Head of caudate nucleus (tissue), 42 donors: ENCODE measurements at regions not wholly inside any gene's neighbourhood (a gene's known extent, or its start where the extent isn't known, plus 50 kb on each side); places are given as distances from the start of the nearest gene placed in this dataset.
A peak's percentile ranks its signal among the peaks of the same experiment; 100 is the strongest.
"Not testable (repeated sequence)": the region's sequence is repeated elsewhere in the genome, so short reads cannot be mapped to it uniquely, and the experiment has no call there.

ENCODE experiments used
- DNase-seq, 42 donors: peaks; one replicate each; pipeline versions ENCODE4 v3.0.0 to v3.0.0-alpha.2; 2020 to 2021; ENCODE audit warnings: mixed read lengths in 7 of 42
- intact Hi-C: fragments of 100-400 bp; cut with DNase I; formaldehyde crosslinking; loops from one replicate; pipeline ENCODE4 v1.15.0; 2022

DNA sequence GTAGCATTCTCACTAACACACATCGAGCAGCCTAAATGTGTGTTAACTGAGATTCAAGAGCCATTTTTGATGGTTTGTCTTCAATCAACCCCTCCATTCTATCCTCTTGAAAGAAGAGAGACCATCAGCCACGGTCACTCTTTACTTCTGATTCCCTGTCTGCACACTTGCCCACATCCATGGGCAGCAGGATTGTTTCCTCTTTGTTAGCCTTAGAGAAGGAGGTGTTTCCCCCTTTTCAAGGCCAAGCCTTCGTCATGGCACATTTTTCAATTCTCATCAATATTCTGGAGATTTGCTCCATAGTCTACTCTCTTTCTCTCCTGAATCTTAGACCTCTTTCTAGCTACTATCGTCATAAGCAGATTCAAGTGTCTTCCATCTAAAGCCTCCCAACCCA is 522.4 kb upstream of the NAALADL2 start:
- DNase-seq = no peak
- intact Hi-C loops = no loop called here

DNA sequence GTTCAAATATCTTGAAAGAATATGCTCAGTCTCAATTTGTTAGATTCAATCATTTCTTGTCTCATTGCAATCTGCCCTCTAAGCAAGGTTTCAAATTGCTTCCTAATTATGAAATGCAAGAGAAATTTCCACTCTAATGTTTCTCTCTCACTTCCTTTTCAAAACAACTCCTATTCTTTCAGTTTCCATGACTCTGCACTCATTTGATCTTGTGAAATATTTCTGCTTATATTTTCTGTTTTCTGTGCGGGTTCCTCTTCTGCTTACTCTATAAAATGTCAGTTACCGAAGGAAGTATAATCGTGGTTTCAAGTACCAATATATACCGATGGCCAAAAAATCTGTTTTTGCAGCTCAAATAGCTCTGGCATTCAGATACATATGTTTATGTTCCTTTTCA is 521.9 kb upstream of the NAALADL2 start:
- no peak for DNase-seq
- intact Hi-C loops = no loop called here

DNA sequence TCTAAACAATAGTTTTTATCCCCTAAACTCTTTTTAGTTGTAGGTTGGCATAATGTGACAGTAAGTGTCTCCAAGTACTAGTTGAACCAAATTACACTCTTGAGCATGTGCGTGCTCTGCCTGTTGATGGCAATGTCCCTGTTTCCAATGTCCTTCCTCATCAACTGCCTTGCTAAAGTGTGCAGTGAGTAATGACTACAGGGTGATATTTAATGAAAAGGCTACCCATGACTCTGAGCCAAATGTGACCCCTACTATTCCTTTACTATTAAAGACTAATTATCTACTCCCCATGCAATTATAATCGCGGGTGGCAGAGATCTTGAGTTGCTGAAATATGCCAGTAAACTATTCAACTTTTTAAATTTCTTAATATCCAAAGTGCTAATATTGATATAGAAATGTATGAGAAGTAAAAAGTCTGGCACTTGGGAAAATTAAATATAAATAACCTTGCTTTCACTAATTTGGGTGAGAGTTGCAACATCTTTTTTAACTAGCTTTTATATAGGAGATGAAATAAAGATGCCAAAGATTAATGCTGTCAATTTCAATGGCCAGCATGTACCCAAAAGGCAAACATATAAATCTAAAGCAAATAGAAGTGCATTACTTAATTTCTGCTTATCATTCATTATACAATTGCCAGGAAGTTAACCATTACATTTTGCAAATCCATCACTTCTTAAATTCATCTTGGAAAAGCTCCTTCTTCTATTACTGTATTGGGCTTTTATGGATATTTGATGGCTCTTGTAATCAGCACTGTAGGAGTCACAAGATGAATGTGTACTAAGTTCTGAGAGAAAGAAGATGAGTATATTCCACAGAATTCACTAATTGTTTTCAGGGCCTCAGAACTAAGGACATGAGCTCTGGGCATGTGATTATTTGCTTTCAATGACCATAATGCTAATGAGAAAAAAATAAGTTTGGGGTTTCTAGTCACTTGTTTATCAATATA is 518.2 kb upstream of the NAALADL2 start:
- intact Hi-C loops = no loop called here
- DNase-seq = no peak

DNA sequence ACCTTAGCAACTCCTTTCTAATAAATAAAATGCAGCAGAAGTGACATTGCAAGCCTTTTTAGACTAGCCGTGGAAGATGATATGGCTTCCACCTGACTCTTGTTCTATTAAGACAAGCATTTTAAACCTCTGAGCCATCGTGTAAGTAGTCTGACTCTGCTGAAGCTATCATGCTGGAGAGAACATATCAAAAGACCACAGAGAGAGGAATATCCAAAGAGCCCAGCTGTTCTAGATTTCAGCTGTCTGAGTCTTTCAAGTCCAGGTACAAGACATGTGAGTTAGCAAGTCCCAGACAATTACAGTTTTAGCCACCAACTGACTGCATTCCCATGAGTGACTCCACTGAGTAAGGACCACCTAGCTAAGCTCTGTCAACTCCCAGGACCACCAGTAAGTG is 517.0 kb upstream of the NAALADL2 start:
- intact Hi-C loops = no loop called here
- DNase-seq = no peak

DNA sequence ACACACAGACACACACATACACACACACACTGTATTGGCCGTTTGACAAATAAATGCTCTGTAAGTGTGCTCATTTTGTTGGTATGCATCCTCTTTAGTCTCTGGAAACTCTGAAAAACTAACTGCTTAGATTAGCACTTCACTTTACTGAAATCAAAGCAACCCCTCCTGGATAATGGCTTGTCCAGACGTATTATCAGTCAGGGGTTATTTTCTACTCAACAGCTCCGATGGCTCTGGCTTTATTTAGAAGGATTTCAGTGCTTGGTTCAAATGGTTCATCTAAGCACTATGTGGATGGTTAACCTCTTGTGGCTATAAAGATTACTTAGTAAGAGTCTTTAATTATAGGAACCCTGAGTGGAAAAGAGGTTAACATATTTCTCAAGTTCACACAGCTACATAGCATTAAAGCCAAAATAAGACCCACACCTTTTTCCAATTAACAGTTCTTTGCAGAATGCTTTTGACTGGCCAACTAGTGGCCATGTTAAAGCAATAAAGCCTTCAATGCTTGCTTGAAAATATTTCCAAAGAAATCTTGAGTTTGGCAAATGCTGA is 516.1 kb upstream of the NAALADL2 start:
- no peak for DNase-seq
- intact Hi-C loops = no loop called here

DNA sequence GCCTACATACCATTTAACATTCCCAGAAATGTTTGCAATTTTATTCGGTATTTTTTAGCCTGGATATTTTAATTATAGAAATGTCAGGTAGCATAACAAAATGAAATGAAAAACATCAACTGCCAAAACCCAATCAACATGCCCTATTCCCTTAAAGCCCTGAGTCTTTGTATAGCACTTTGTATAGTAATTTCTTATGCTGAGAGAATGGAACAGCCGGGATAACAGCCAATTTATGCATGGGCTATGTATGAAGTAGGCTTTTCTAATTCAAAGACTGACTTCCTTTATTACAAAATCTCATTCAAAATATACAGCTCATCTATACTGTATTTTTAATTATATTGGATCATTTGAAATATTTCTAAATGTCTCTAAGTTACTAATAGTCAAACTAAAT is 513.0 kb upstream of the NAALADL2 start:
- no peak for DNase-seq
- intact Hi-C loops = no loop called here

DNA sequence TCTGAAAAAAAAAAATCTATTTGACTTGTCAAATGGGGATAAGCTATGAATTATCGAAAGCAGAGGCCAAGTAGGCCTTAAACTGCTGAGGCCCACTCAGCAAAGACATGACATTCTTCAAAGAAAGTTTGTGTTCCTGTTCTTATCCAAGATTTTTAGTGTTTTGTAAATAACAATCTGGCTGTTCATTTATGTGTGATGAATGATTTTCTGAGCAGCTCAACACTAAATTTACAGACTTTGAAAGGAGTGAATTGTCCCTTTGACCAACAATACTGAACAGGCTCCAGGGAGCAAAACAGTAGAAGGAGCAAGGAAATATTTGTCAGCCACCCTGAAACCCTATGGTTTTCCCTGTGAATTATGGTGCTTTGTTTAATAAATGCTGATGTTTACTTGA is 512.6 kb upstream of the NAALADL2 start:
- DNase-seq = peak in 1 of 42 donors; percentile 5
- intact Hi-C loops = no loop called here

DNA sequence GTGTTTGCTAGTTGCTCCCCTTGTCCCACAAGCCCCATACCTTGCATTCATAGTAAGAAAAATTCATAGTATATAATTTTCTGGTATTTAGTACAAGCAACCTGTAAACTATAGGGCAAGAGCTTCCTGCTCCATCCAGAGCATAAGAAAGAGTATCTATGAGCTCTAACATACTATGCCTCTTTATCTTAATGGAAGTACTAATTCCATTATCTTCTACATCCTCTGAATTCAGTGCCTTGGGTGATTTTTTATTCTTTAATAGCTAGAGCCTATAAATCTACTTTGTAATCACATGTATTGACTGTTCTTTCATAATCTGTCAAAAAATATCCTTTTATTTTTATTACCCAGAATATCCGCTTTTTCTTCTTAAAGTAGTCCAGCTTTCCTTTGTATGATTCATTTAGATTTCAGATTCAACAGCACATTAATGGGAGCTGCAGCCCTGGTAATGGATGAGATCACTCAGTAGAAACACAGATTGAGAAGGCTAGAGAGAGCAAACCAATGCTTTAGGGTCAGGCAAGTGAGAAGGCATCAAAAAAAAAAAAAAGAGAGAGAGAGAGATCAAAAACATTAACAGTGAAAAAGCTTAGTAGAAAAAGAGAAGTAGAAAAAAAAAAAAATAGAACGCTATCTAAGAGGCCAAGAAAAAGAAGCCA is 511.5 kb upstream of the NAALADL2 start:
- intact Hi-C loops = no loop called here
- no peak for DNase-seq

DNA sequence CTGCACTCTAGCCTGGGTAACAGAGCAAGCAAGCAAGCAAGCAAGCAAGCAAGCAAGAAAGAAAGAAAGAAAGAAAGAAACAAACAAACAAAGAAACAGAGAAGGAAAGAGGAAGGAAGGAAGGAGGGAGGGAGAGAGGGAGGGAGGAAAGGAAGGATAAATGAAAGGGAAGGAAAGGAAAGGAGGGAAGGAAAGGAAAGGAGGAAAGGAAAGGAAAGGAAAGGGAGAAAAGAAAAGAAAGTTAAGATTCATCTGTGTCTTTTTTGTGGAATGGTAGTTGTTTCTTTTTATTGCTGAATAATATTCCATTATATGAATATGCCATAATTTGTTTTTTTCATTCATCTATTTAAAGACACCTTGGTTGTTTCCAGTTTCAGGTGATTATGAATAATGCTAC is 506.9 kb upstream of the NAALADL2 start:
- no peak for DNase-seq
- intact Hi-C loops = no loop called here

DNA sequence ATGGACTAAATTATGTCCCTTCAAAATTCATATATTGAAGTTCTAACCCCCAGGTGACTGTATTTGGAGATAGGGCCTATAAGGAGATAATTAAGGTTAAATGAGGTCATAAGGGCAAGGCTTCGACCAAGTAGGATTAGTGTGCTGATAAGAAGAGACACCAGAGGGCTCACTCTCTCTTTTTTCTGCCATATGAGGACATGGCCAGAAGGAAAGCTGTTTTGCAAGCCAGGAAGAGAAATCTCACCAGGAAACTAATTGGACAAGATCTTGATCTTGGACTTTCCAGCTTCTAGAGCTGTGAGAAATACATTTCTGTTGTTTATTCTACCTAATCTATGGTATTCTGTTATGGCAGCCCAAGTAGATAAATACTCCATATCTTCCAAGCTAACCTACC is 503.6 kb upstream of the NAALADL2 start:
- peak in 1 of 42 donors; percentile 26 for DNase-seq
- intact Hi-C loops = no loop called here

DNA sequence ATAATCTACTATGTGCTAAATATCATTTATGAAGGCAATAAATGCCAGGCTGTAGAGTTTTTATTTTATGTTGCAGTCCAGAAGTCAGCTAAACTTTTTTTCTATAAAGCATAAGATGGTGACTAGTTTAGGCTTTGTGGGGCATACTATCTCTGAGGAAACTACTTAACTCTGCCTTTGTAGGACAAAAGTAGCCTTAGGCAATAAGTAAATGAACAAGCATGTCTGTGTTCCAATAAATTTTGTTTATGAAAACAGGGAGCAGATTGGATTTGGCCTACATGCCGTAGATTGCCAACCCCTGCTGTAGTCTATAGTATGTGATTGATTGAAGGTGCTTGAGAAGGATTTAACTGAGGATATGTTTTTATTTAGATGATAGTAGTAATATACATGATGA is 502.5 kb upstream of the NAALADL2 start:
- no peak for DNase-seq
- intact Hi-C loops = no loop called here

DNA sequence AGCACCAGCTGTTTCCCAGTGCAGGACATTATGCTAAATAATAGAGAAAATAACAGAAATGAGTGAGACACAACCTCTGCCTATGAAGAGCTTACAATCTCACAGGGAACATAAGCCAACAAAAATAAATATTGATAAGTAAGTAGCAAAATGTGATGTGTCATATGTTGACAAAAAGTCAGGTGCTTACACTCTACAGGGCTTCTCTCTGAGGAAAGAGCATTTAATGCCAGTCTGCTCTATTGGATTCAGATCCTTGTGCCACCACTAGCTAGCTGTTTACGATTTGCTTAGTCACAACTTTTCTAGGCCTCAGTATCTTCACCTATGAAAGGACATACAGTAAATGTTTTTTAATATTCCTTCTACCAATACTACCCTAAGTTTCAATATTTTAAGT is 500.9 kb upstream of the NAALADL2 start:
- DNase-seq = no peak
- intact Hi-C loops = no loop called here

DNA sequence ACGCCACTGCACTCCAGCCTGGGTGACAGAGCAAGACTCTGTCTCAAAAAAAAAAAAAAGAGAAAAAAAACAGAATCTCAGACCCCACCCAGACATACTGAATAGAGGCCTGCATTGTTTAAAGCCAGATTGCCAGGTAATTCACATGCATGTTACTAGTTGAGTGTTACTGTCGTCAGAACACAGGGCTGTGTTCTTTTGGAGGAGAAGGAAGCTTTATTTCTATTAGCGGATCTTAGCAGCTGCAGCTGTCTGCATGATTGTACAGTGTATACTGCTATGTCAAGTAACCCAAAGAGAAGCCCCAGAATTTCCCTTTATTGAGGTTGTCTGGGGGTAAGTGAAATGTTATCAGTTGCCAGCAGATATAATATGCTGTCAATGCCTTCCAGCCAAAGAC is 496.6 kb upstream of the NAALADL2 start:
- no peak for DNase-seq
- intact Hi-C loops = no loop called here

DNA sequence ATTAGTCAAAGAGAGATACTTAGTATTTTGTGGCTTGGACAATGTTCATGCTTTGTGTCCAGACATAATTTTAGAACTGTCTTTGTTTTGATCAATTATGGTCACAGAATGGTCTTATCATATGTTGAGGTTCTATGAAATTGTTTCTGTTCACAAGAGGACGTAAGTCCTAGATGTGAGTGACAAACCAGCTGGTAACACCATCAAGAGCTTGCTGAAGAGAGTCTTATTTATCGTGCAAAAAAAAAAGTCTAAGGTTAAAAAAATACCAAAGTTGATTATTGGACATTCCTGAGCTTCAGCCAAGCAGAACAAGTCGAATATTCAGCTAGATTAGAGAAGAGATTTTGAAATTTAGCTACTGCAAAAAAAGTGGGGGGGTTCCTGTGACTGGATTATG is 495.9 kb upstream of the NAALADL2 start:
- no peak for DNase-seq
- intact Hi-C loops = no loop called here

DNA sequence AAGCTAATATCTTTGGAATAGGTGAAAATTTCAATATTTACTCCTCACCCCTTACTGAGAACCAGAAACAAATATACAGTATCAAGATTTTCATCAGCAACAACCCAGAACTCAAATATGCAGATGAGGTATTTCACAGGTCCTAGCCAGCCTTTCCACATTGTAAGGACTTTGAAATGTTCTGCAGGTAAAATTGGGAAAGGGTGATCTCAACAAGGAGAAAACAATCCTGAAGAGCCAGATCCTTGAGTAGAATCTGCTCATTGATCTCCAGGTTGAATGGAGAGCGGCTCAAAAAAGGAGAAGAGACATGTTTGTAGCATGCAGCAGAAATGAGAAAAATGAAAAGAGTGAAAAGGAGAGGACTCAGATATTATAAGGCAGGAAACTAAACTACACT is 493.3 kb upstream of the NAALADL2 start:
- intact Hi-C loops = no loop called here
- no peak for DNase-seq

DNA sequence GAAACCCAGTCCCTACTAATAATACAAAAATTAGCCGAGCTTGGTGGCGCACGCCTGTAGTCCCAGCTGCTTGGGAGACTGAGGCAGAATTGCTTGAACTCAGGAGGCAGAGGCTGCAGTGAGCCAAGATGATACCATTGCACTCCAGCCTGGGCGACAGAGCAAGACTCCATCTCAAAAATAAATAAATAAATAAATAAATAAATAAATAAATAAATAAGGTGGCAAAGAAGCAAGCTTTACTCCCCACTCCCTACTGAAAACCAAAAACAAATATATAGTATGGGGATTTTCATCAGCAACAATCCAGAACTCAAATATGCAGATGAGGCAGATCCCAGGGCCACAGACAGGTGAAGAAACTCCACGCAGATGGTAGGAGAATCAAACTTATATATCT is 492.2 kb upstream of the NAALADL2 start:
- intact Hi-C loops, DNase-seq: not testable (repeated sequence)

DNA sequence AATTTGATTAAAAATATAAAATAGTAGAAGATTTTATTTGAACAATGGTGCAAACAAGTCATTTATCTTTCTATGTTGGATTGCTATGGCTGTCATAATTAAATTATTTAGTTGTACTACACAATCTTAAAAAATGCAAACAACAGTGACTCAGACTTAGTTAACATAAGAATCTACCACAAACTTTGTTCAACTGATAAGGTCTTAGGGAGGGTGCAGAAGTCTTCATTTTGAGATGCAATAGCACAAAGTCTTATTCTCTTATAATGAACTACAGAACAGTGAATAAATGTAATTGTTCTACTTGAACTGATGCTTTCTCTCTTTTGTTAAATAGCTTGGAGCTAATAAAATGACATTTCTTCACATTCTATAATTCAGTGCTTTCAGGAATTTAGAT is 482.8 kb upstream of the NAALADL2 start:
- no peak for DNase-seq
- intact Hi-C loops = no loop called here

DNA sequence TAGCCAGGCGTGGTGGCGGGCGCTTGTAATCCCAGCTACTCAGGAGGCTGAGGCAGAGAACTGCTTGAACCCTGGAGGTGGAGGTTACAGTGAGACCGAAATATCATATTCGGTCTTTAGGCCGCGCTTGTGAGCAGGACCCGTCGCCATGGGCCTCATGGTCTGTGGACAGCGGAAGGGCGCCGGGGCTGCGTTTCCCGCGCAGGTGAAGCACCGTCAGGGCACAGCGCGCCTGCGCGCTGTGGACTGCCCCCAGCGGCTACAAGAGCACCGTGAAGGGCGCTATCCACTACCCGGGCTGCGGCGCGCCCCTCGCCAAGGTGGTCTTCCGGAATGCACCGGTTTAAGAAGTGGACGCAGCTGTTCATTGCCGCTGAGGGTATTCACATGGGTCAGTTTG is 482.0 kb upstream of the NAALADL2 start:
- DNase-seq = no peak
- intact Hi-C loops = no loop called here

DNA sequence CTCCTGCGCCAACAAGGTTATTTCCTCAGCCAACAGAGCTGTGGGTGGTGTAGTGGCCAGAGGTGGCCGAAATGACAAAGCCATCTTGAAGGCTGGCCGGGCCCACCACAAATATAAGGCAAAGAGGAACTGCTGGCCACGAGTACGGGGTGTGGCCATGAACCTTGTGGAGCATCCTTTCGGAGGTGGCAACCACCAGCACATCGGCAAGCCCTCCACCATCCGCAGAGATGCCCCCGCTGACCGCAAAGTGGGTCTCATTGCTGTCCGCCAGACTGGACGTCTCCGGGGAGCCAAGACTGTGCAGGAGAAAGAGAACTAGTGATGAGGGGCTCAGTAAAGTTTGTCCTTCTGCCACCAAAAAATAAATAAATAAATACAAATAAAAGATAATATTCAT is 481.4 kb upstream of the NAALADL2 start:
- no peak for DNase-seq
- intact Hi-C loops = no loop called here

DNA sequence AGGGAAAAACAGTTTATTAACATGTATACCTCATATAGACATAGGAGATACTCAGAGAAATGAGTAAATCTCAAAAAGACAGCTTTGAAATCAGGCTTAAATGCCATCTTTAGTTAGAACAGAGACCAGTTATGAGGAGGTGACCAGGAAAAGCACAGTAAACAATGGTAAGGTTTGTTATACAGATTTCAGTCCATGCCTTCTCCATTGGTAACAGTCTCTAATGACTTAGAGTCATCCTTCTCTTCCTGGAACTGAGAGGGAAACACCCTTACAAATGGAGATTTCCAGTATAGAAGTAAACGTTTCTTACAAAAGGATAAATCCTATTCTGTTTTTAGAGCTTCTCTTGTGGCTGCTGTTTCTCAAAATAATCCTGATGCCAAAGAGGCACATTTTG is 476.3 kb upstream of the NAALADL2 start:
- intact Hi-C loops = no loop called here
- DNase-seq = no peak

DNA sequence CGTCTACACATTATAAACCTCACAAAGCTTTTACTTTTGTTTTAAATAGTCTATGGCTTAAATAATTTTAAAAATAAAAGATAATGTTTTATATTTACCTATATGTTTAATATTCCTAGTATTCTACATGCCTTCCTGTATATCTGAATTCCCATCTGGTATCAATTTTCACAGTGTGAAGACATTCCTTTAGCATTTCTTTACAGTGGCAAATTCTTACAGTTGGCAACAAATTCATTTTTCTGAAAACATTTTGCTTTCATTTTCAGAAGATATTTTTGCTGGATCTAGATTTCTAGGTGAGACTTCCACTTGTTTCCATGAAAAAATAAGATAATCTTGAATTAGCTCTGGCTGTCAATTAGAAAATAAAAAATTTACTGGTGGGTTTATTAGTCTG is 471.4 kb upstream of the NAALADL2 start:
- no peak for DNase-seq
- intact Hi-C loops = no loop called here
